ELF-1 (cell line): ENCODE measurements at regions not wholly inside any gene's neighbourhood (a gene's known extent, or its start where the extent isn't known, plus 50 kb on each side); places are given as distances from the start of the nearest gene placed in this dataset.

ENCODE experiments used
- DNase-seq: peaks from one replicate; pipeline ENCODE4 v3.0.0-alpha.2; 2016; ENCODE audit warnings: low read depth, low spot score

- DNase-seq, result no peak
Observed at GRCh38 chr10:110355141-110355831, 50.6 kb upstream of the SMNDC1 start.

- DNase-seq, result no peak
Observed at GRCh38 chr10:110355922-110356627, 51.4 kb upstream of the SMNDC1 start.

- no peak for DNase-seq
Observed at GRCh38 chr10:110356628-110357245, 52.0 kb upstream of the SMNDC1 start.

- DNase-seq, result no peak
Observed at GRCh38 chr10:110357252-110357780, 52.6 kb upstream of the SMNDC1 start.

GRCh38 chr10:110357871-110358270 is 53.2 kb upstream of the SMNDC1 start:
- DNase-seq, result no peak

GRCh38 chr10:110358278-110358677 is 53.6 kb upstream of the SMNDC1 start:
- DNase-seq, result no peak

GRCh38 chr10:110358869-110359629 is 54.3 kb upstream of the SMNDC1 start:
- peak; percentile 60 for DNase-seq

GRCh38 chr10:110360857-110361474 is 56.2 kb upstream of the SMNDC1 start:
- no peak for DNase-seq

- no peak for DNase-seq
Observed at GRCh38 chr10:110361800-110362456, 57.2 kb upstream of the SMNDC1 start.

GRCh38 chr10:110363572-110364411 is 59.1 kb upstream of the SMNDC1 start:
- no peak for DNase-seq

- no peak for DNase-seq
Observed at GRCh38 chr10:110364531-110364937, 59.8 kb upstream of the SMNDC1 start.

- no peak for DNase-seq
Observed at GRCh38 chr10:110365356-110366143, 60.8 kb upstream of the SMNDC1 start.

GRCh38 chr10:110366635-110367034 is 61.9 kb upstream of the SMNDC1 start:
- DNase-seq, result no peak

GRCh38 chr10:110368002-110368401 is 63.3 kb upstream of the SMNDC1 start:
- no peak for DNase-seq

- no peak for DNase-seq
Observed at GRCh38 chr10:110368556-110368955, 63.8 kb upstream of the SMNDC1 start.

- no peak for DNase-seq
Observed at GRCh38 chr10:110370006-110370405, 65.3 kb upstream of the SMNDC1 start.

- DNase-seq, result no peak
Observed at GRCh38 chr10:110372656-110373055, 67.9 kb upstream of the SMNDC1 start.

- DNase-seq, result no peak
Observed at GRCh38 chr10:110373059-110373458, 68.3 kb upstream of the SMNDC1 start.
